GM12875 (cell line): ENCODE measurements at regions not wholly inside any gene's neighbourhood (a gene's known extent, or its start where the extent isn't known, plus 50 kb on each side); places are given as distances from the start of the nearest gene placed in this dataset.

Experiments used
- H3K4me3 ChIP-seq: one replicate; pipeline ENCODE4 v1.5.1; 2011; ENCODE audit warnings: low read depth, low read length, control low read depth
- CTCF ChIP-seq: IDR thresholded peaks from 2 replicates; pipeline ENCODE4 v1.5.1; 2011; ENCODE audit warnings: low read depth, mild to moderate bottlenecking, control low read depth, inconsistent platforms, low read length, moderate library complexity, borderline replicate concordance; ENCODE audit not compliant: insufficient read depth

- TF ChIP-seq CTCF = no peak
- H3K4me3 ChIP-seq = no peak overlapping the region
Measured at GRCh38 chr10:78764436-78764835, 304.3 kb upstream of the ZMIZ1 start.

- TF ChIP-seq CTCF = no peak
Measured at GRCh38 chr10:78764846-78765430, 303.8 kb upstream of the ZMIZ1 start.

DNA sequence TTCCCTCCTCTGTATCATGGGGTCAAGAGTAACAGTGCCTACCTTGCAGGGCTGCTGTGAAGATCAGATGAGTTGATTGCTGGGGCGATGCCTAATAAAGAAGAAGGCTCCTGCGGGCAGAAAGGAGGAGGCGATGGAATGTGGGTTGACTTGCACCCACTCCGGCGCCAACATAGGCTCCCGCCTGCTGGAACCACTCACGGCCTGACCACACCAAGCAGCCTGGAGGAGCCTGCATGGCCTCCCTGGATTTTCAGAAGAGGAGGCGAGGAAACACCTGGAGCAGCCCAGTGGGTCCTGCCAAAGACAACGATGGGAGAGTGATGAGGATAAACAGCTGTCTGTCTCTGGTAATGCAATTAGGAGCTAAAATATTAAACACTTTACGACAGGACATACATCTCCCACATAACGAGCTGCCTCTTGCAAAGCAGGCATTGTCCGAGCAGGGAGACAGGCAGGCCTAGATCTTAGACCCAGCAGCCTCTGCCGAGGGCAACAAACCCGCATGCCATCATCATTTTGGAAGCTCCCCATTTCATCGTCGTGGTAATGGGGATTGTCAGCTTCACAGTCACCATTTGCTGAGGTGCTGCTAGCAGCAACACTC is 302.9 kb upstream of the ZMIZ1 start:
- TF ChIP-seq CTCF = no peak
- no peak overlapping the region for H3K4me3 ChIP-seq

More at GRCh38 chr10:78764846-78765430, 303.8 kb upstream of the ZMIZ1 start:
- H3K4me3 ChIP-seq = no peak overlapping the region

DNA sequence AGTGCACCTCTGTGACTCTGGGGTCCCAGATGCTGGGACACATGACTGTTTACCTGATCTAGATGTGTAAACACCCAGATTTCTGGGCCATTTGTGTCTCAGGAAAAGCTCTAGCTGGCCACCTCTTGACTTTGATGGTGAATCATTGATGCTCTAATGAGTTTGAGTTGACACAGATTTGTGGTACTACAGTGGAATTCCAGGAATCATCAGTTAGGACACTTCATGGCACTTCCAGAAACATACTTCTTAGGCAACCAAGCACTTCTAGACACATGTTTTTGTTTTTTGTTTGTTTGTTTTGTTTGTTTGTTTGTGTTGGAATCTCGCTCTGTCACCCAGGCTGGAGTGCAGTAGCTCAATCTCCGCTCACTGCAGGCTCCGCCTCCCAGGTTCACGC is 302.2 kb upstream of the ZMIZ1 start:
- TF ChIP-seq CTCF = no peak
- no peak overlapping the region for H3K4me3 ChIP-seq

GRCh38 chr10:78768041-78768835 is 300.5 kb upstream of the ZMIZ1 start:
- no peak for TF ChIP-seq CTCF
- H3K4me3 ChIP-seq = no peak overlapping the region

GRCh38 chr10:78768876-78769275 is 299.9 kb upstream of the ZMIZ1 start:
- no peak for TF ChIP-seq CTCF

More at GRCh38 chr10:78768876-78769275, 299.9 kb upstream of the ZMIZ1 start:
- H3K4me3 ChIP-seq = no peak overlapping the region
